CD4-positive, alpha-beta T cell treated with Interferon gamma for 1 hour (primary cell): ENCODE measurements at regions not wholly inside any gene's neighbourhood (a gene's known extent, or its start where the extent isn't known, plus 50 kb on each side); places are given as distances from the start of the nearest gene placed in this dataset.
A peak's percentile ranks its signal among the peaks of the same experiment; 100 is the strongest.

ENCODE experiments used
- DNase-seq: peaks from one replicate; pipeline ENCODE4 v3.0.0-alpha.2; 2020

DNA sequence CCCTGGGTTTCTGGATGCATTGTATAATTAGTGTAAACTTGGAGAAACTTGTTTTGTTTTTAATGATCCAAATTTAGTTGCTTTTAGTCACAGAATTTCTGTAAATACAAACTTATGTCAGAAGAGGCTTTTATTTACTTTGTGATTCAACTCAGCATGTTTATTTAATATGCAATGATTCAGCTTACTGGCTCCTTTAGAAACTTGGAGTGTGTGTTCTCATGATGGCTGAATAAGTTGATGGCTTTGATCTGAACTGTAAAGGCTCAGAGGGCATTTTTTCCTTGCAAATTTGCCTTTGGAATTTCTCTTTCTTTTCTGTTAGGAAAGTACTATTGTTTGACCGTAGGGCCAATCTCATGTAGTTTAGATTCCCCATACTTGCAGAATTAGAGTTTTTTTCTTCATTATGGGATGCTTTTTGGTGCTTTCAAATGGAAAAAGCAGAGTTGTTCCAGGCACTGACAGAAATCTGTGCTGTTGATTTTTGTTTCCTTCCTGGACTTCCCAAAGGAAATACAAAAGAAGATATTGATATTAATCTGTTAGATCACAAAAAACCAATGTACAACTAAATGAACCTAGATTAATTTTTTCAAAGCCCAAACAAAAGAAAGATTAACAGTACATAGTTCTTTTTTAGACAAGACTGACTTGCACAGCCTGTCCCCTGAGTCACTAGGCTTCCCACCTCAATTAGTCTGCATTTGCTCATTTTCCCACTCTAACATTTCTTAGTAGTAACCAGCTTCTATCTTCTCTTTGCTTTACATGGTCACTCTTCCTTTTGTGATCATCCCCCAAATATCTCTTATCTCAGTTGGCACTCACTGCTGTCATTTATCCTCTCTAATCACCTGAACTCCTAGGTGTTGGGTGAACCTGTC, 96.8 kb upstream of the AGR3 start:
- no peak for DNase-seq

DNA sequence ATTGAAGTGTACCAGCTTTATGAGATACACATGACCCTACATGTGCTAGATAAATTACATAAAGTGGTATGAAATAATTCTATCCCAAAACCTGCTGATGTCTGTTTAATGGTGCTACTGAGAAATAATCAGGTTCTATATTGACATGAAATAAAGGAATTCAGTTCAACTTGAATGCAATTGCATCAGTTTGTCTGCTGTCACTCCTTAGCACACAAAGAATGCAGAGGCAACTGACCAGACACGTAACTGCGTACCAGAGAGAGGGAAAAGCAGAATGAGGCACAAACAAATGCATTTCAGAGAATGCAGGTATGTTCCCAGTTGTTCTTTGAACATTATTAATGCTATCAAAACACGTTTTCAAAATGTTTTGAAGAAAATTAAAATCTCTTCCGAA, 98.8 kb upstream of the AGR3 start:
- no peak for DNase-seq

DNA sequence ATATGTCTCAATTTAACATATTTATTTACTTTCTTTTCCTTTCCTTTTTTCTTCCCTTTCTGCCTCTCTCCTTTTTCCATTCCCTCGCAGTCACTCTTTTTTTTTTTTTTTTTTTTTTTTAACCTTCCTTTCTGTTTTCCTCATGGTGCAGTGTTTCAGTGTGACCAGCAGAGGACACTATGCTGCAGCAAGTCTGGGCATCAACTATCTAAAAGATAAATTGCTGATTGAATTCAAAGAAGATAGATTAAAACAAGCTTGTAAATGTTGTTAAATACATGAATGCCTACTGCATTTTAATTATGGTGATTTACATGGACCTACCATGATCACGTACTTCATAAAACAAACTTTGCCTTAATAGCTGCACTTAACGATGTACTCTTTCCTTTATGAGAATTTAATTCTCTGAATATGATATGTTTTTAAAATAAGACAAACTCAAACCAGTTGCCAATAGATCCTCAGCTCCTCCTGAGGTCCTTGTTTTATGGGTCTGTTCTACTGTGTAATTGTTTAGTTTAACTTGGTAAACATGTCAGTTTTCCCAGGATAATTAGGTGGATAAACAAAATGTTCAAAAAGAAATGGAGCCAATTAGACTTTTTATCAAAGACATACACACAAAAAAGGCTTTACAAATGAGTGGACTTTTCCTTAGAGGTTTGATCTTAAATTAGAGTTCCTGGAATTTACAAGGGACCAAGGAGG, 101.0 kb upstream of the AGR3 start:
- peak; percentile 15 for DNase-seq

DNA sequence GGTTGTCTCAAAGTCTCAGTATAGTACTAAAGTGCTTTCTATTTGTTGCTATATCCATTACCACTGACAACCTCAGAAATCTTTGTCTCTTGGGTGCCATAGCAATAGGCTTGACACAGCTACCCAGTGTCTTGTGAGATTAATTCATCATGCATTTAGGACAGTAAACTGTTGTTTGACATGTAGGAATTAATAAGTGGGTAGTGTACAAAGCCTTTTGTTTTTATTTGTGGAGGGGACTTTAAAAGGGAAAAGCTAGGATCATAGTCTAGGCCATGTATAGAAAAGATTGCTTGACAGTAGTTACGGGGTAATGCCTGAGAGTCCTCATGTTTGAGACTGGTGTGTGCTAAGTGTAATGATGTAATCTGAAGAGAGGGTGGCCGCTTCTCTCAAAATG, 102.6 kb upstream of the AGR3 start:
- no peak for DNase-seq

DNA sequence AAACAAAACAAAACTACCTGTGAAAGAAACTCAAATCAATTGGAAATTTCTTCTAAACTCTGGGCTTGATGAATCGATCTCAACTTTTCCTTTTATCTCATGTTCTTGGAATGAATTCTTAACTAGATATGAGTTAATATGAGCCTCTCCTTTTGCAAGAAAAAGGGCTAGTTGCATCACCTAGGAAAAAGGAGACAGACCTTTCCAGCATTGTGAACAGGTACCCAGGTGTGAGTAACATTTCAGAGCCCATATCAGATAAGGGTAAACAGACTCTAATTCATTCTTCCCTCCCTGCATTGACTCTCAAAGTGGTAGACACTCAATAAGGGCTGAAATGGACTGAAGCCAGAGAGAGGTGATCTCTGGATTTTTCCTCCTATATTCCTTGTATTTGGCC, 103.8 kb upstream of the AGR3 start:
- DNase-seq = no peak

DNA sequence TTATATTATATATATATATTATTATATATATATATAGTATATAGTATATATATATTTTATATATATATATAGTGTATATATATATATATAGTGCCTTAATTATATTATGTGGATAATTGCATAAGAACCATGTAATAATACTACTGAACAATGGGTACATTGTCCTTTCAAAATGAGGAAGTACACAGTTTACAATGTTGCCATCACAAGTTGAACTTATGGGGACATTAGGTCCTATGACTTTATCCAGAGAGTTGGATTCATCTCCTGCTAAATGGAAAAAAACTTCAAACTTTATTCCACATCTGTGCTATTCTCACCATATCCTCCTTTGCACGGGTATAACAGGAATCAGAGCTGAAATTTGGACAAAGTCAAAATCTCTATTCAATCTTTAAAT, 105.0 kb upstream of the AGR3 start:
- DNase-seq = no peak

DNA sequence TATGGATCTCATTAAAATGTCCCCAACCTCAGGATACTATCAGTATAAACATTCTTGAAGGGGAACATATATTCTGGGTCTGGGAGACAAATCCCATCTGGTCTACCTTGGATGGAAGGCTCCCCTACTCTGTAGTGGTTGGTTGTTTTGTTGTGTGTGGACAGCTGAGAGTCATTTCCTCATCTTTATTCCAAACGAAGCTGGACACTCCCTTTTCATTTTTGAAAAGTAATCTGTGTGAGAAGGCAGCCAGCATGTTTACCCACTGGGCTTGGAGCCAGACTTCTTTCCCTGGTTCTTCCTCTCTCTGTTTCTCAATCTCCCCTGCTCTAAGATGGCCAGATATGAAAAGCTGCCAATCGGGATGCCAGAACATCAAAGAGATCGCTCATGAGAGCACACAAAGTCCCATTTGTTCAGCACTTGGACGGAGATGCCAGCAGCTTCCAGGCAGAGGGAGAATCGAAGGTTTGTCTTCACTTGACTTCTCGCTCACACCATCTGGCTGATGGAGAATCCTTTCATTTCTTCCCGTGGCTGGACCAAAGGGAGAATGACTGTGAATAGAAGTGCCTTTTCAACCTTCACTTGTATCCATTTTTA, 108.1 kb upstream of the AGR3 start:
- DNase-seq = no peak

DNA sequence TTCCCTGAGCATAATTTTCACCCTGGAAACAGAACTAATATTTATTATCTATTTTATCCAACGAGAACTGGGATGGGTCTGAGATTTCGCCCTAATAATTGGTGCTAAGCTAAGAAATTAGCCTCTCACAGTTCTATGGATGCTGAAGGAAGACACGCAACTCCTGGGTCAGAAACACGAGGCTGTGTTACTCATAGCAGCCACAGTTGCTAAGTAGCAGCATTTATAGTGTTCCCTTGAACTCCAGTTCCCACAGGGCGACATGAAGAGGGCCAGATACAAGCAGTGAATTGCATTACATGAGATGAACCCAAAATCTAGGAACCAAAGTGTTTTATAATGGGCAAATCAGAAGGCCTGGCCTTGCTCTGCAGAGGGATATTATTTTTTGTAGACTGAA, 109.8 kb upstream of the AGR3 start:
- DNase-seq = no peak

DNA sequence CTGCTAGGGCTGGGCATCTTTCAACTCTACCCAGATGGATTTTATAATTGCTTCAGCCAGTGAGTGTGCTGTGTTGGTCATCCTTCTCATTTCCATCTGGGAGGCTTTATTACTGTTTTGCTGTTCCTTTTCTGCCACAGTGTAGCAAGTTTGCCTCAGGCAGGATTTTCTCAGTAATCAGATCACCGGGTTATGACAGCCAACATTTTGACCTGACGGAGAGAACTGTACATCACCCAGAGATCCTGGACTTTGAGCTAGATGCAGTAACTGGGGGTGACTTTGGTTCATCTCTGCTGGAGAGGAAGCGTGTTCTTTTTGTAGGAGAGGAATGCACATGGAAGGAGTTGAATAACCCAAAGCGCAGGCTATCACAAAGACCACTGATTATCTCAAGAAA, 111.8 kb upstream of the AGR3 start:
- no peak for DNase-seq

DNA sequence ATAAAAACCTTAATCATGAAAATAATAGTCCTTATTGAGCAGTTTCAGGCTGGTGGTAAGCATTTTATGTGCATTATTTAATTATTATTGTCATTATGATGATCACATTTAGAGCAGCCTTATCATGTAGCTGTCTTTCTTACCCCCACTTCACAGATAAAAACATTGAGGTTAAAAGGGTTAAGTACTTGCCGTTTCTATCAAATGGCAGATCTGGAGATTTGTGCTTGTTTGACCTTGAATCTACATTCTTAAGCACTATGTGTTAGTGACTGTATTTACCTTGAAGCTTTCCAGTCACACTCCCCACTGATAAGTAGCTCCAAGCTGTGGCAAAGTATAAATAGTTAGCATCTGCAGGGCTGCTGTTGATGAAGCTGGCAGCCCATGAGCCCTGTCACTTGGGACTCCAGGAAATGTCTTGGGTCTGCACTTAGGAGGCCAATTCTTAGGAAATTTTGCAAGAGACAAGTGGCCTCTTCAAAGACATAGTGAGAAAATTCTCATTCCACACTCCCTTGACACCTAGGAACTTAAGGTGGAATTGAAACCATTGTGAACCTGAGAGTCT, 116.8 kb upstream of the AGR3 start:
- DNase-seq = no peak

DNA sequence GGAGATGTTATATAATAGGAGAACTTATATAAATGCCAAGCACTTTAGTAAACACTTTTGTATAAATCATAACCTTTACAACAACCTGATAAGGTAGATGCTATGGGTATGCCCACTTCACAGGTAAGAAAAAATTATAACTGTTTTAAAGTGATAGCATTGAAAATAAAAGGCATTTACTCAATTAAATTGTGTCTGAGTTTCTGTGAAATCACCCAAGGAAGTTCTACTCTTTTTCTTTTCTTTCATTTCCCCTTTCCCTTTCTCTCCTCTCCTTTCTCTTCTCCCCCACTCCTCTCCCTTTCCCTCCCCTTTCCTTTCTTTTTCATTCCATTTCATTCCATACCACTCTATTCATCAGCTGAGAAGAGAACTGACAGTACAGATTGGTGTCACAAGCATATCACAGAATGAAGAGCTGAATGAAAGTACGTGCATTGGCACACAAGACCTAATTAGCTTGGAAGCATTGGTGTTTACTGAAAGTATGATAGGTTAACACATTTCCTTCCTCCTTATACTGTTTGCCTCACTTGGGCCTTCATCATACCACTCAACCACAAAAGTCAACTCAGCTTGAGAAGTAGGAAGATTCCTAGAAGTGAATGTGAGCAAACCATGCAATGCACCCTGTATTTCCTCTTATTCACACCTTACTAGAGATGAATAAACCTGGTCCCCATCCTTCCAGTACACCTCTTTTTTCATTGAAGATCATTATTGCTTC, 117.9 kb upstream of the AGR3 start:
- no peak for DNase-seq

DNA sequence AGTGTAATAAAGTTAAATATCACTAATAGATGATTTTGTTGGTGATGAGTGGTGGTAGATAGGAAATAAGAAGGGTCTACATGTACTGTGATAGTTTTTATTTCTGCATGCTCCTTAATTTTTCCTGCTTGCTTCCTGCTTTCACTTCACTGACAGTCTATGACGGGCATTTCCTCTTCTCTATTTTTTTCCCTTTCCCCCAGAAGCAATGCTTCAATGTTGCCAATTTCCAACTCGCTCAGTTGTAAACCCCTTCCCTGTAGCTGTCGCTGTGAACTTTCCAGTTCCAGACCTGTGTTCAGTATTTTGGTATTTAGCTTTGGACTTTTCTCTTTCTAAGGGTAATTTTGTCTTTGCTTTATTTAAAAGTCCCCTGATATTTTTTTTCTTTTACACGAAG, 123.5 kb upstream of the AGR3 start:
- DNase-seq = no peak

DNA sequence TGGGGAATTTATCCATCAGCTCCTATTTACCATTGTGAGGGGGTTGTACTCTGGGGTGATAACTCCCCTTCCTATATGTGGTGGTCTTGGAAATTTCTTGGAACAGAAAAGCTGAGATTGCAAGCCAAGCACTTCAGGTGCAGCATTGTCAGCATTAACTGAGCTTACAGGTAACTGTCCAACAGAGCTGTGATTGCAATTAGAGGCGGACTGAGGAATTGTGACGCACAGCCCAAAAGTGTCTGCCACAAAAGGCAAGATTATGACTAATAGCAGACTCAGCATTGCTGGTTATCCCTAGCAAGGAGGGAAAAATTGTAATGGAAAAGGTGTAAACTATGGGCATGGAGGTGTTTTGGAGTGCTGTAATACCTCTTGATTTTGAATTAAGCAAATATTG, 126.1 kb upstream of the AGR3 start:
- DNase-seq = no peak

DNA sequence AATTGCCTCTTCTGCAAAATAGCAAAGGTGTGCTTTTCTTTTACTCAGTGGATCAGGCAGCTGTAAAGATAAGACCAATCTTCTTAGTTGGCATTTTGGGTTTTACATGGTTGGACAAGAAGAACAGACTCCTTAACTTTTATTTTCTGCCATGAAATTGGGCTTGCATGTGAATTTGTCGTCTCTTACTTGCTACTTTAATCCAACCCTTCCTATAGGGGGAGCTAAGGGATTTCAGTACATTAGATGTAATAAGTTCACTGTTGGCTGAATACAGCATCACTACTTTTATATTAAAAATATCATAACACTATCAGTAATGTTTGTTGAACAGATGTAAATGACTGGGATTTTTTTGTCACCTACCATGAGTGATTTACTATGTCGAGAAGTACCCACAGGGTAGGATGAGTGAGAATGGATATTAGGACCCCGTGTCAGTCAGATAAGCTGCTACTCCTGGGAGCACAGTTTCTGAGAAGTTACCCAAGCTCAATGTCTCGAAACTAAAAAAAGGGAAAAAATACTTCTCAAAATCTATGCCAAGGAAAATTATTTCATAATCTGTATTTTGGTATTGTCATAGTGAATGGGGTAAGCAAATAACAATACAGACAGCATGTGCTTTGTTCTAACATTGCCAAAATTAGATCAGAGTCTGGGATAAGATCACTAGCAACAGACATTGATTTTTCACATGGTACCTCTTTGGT, 127.4 kb upstream of the AGR3 start:
- no peak for DNase-seq

DNA sequence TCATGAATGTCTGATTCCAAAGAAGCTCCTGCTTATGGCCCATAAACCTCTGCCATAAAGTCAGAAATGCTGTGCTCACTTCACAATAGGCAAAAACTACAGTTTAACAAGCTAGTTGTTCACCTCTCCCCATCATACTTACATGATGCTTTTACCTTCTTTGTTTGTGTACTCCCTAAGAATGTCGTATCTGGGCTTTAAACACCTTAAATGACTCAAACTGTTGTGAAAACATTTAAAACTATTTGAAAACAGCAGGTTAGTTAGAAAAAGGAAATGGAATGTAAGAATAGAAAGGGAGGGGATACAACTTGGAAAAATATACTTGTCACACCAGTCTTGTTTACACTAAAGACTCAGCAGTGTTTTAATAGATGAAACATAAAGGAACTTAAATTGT, 128.2 kb upstream of the AGR3 start:
- no peak for DNase-seq

DNA sequence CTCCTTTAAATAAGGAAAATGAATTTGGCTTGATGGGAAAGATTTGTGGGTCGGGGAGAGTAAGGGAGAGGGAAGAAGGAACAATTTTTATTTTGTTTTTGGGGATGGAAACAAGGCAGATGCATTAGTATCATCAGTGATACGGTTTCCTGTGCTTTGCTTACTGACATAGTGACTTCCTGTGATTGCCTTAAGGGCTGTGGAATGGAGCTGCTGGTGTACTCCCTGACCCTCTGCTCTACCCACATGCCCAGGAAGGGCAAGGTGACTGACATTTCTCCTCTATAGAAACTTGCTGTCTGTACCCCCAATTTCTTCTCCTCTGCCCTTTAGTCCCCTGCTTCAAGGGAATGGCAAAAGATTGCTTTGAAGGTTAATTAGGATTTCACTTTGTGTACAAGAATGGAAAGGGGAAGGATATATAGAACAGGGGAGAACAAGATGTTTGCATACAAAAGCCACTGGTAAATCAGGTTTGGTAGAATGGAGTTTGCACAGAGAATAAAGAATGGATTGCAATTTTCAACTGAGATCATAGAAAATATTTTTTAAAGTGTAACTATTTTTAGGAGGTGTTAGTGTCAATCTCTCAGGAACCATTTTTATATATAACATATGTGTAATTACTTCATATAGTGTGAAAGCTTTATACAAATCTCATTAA, 129.0 kb upstream of the AGR3 start:
- no peak for DNase-seq

DNA sequence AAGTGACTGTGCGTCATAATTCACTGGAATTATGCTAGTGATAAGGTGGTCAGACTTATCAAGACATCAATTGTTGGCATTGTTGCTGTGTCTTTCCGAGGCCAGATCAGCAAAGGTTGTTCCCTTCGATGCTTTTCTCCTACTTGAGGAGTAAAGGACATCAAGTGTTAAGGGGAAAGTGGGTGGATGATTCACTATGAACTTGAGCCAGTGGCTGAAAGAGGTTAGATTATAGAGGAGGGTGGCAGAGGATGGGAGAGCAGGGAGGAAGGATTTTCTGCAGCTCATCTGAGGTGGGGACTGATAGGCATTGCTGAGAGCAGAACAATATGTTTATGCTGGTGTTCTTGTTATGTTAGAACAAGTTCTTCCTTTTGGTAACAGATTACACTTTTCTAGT, 131.4 kb upstream of the AGR3 start:
- no peak for DNase-seq

DNA sequence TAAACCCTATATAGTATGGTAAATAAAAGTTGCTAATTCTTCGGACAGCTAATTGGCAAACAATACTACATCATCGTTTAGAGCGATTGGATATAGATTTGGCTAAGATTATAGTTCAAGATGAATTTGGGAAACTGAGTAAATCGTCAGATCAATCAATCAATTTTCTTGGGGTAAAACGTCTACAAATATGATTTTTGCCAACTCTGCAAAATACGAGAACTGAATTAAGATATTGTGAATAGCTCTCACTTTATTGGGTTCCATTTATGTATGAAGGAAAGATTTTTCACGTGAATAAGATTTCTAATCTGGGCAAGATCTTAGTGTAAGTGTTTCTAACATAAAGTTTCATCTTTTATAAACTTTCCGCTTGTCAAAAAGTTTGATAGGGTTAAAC, 132.9 kb upstream of the AGR3 start:
- DNase-seq = no peak

DNA sequence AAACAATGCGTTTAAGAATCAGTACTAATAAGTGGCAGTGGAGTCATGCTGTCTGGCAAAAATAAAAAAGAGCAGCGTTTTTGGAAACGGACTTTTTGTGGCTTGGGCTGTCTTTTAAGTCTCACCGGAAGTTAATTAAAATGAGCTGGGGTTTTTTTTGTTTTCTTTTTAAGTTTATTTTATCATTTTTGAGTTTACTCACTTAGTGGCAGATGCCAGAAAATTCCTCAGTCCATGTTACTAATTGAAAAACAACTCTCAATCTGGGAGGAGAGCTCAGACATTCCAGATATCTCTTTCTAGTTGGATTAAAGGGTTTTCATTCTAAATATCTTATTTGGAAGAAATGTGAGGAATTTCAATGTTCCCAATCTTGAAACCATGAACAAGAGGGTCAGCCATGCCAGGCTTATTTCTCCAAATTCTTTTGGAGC, 133.8 kb upstream of the AGR3 start:
- DNase-seq = no peak

DNA sequence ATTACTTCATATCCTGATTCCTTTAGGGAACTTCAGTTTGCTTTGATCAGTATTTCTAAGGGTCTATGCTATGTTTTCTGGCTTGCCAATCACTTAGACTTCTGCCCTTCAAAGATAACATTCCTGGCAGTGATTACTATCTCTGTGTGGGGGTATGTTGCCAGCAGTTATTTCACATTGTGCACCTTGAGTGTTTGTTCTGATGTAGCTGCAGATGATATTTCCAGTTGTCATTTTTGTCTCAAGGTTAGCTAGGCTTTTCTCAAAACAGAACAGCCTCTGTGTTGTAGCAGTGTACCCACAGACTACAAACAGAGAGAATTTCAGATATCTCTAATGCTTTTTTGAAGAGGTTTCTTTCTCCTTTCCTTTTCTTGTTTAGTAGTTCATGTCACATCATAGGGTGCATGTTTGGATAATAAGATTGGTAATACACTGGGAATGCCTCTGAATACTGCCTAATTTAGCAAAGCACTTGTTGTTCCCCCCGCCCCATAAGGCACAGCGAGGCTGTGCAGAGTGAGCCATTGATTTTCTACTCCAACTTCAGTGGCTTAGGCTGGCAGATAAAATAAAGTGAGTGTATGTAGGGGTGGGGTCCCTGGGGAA, 134.7 kb upstream of the AGR3 start:
- no peak for DNase-seq

DNA sequence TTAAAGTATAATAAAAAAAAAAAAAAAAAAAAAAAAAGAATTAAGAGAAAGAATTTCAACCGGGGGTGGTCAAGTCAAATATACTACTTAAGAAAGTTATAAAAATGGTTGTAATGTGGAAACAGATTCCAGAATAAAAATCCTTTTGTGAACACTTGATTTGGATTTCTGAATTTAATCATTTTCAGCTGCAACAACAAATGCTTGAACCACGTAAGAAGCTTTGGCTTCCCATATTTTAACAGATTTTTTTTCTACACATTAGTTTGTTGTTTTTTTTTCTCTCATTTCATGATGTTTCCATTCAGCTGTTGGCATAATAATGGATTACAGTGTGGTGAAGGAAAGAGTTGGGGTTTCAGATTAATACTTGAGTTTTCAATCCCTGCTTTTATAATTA, 137.3 kb upstream of the AGR3 start:
- DNase-seq = no peak
